ENCODE measurements at regions not wholly inside any gene's neighbourhood (a gene's known extent, or its start where the extent isn't known, plus 50 kb on each side); places are given as distances from the start of the nearest gene placed in this dataset.

DNA sequence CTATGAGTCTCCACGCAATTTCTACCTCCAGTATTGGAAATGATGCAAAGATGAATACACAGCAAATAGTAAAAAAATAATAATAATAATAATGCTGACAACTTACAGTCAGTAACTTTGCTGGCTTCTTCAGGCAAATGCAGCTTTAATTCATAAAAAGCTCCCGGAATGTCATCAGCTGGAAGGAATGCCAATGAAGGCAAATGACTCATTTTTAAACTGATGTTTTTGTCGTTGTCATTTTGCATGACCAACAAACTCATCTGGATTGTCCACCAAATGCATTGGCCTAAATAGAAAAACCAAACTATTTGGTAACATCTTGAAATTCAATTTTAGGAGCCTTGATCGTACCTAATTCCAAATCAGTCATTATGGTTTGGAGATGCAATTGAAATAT, 217.1 kb downstream of the ALDH8A1 start:
- H3K9me2 ChIP-seq (replicated peaks; ENCODE audit: control insufficient read depth, low read length): no peaks in the 10 kb centered on the region
- no peaks in the 10 kb centered on the region for H3F3A ChIP-seq (ENCODE audit: control insufficient read depth, insufficient read depth)
- H3K9me3 ChIP-seq (ENCODE audit: control insufficient read depth, insufficient read depth, low read length): no peaks in the 10 kb centered on the region
- 0 out of 2 replicates have a peak, but pooled peaks cover 2% of the 10 kb centered on the region for H3K27me3 ChIP-seq (ENCODE audit: control insufficient read depth, low read length)
- no peaks in the 10 kb centered on the region for H3K4me1 ChIP-seq (ENCODE audit: control insufficient read depth, low read length)
- H3K4me3 ChIP-seq (ENCODE audit: low read length): no peak overlapping the region
- no peaks in the 10 kb centered on the region for H3K36me3 ChIP-seq (ENCODE audit: control insufficient read depth, low read length)
- no peaks in the 10 kb centered on the region for H3K79me2 ChIP-seq (ENCODE audit: control insufficient read depth, low read length)
- no peaks in the 10 kb centered on the region for H4K20me1 ChIP-seq (ENCODE audit: control insufficient read depth, insufficient read depth, low read depth, low read length)
- H3K27ac ChIP-seq (ENCODE audit: low read depth, low read length): no peak overlapping the region
- TF ChIP-seq, protein P1, sequence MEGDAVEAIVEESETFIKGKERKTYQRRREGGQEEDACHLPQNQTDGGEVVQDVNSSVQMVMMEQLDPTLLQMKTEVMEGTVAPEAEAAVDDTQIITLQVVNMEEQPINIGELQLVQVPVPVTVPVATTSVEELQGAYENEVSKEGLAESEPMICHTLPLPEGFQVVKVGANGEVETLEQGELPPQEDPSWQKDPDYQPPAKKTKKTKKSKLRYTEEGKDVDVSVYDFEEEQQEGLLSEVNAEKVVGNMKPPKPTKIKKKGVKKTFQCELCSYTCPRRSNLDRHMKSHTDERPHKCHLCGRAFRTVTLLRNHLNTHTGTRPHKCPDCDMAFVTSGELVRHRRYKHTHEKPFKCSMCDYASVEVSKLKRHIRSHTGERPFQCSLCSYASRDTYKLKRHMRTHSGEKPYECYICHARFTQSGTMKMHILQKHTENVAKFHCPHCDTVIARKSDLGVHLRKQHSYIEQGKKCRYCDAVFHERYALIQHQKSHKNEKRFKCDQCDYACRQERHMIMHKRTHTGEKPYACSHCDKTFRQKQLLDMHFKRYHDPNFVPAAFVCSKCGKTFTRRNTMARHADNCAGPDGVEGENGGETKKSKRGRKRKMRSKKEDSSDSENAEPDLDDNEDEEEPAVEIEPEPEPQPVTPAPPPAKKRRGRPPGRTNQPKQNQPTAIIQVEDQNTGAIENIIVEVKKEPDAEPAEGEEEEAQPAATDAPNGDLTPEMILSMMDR (IDR thresholded peaks at IDR 0.05; ENCODE audit: low read depth, low read length, poor library complexity, severe bottlenecking): no peak
- TF ChIP-seq EZH2phosphoT487 (IDR thresholded peaks at IDR 0.05; ENCODE audit: borderline replicate concordance, low read length): no peak
- H3K4me2 ChIP-seq (ENCODE audit: low read length): no peak overlapping the region

DNA sequence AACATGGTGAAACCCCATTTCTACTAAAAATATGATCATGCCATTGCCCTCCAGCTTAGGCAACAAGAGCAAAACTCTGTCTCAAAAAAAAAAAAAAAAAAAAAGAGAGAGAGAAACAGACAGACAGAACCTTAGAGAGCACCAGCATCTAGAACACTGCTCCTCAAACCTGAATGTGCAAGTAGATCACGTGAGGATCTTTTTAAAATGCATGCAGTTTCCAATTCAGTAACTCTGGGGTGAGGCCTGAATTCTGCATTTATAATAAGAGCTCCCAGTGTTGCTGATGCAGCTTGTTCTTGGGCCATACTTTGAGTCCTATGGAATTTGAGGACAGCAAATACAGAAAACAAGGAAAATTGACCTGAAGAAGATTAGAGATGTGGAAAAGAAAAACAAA, 218.3 kb downstream of the ALDH8A1 start:
- Histone ChIP-seq H3K36me3 (ENCODE audit: control insufficient read depth, low read length) (no peaks in the 10 kb centered on the region), H3K9me2 (replicated peaks; ENCODE audit: control insufficient read depth, low read length) (no peaks in the 10 kb centered on the region), H3K27me3 (ENCODE audit: control insufficient read depth, low read length) (0 out of 2 replicates have a peak, but pooled peaks cover 2% of the 10 kb centered on the region), H3F3A (ENCODE audit: control insufficient read depth, insufficient read depth) (no peaks in the 10 kb centered on the region), H3K79me2 (ENCODE audit: control insufficient read depth, low read length) (no peaks in the 10 kb centered on the region), H4K20me1 (ENCODE audit: control insufficient read depth, insufficient read depth, low read depth, low read length) (no peaks in the 10 kb centered on the region), H3K4me2 (ENCODE audit: low read length) (no peak overlapping the region), H3K4me1 (ENCODE audit: control insufficient read depth, low read length) (no peaks in the 10 kb centered on the region), H3K27ac (ENCODE audit: low read depth, low read length) (no peak overlapping the region), H3K9me3 (ENCODE audit: control insufficient read depth, insufficient read depth, low read length) (no peaks in the 10 kb centered on the region), H3K4me3 (ENCODE audit: low read length) (no peak overlapping the region)
- no peak for TF ChIP-seq EZH2phosphoT487 (IDR thresholded peaks at IDR 0.05; ENCODE audit: borderline replicate concordance, low read length)
- TF ChIP-seq, protein P1 (IDR thresholded peaks at IDR 0.05; ENCODE audit: low read depth, low read length, poor library complexity, severe bottlenecking): no peak

DNA sequence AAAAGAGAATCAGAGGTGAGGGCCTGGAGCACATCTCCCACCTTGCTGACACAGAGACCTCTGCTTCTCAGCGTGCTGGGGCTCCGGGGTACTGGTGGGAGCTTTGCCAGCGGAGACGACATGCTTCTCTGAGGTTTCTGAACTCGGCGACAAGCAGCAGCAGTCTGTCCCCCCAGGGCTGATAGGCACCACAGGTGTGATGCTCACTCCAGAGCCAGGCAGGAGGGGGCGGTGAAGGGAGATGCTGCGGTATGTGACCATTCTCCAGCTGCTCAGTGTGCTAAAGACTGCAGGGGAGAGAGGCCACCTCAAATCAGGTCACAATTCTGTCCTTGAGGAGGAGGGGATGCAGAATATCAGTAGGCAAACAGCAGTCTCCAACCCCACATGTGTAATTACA, 219.9 kb downstream of the ALDH8A1 start:
- Histone ChIP-seq H3K27ac (ENCODE audit: low read depth, low read length) (no peak overlapping the region), H4K20me1 (ENCODE audit: control insufficient read depth, insufficient read depth, low read depth, low read length) (no peaks in the 10 kb centered on the region), H3F3A (ENCODE audit: control insufficient read depth, insufficient read depth) (no peaks in the 10 kb centered on the region), H3K36me3 (ENCODE audit: control insufficient read depth, low read length) (no peaks in the 10 kb centered on the region), H3K9me2 (replicated peaks; ENCODE audit: control insufficient read depth, low read length) (no peaks in the 10 kb centered on the region), H3K27me3 (ENCODE audit: control insufficient read depth, low read length) (no peaks in the 10 kb centered on the region; the same call in 1 of the 2 replicates), H3K4me1 (ENCODE audit: control insufficient read depth, low read length) (no peaks in the 10 kb centered on the region), H3K4me2 (ENCODE audit: low read length) (no peak overlapping the region), H3K79me2 (ENCODE audit: control insufficient read depth, low read length) (no peaks in the 10 kb centered on the region), H3K4me3 (ENCODE audit: low read length) (no peak overlapping the region), H3K9me3 (ENCODE audit: control insufficient read depth, insufficient read depth, low read length) (no peaks in the 10 kb centered on the region)
- no peak for TF ChIP-seq EZH2phosphoT487 (IDR thresholded peaks at IDR 0.05; ENCODE audit: borderline replicate concordance, low read length)
- TF ChIP-seq, protein P1 (IDR thresholded peaks at IDR 0.05; ENCODE audit: low read depth, low read length, poor library complexity, severe bottlenecking): no peak

All from DOHH2 (cell line).